LHCN-M2 (cell line): ENCODE measurements at regions not wholly inside any gene's neighbourhood (a gene's known extent, or its start where the extent isn't known, plus 50 kb on each side); places are given as distances from the start of the nearest gene placed in this dataset.
"Not testable (repeated sequence)": the region's sequence is repeated elsewhere in the genome, so short reads cannot be mapped to it uniquely, and the experiment has no call there.

Source experiments
- DNase-seq: peaks from one replicate; pipeline ENCODE4 v3.0.0-alpha.2; 2012; ENCODE audit warnings: low read depth

DNA sequence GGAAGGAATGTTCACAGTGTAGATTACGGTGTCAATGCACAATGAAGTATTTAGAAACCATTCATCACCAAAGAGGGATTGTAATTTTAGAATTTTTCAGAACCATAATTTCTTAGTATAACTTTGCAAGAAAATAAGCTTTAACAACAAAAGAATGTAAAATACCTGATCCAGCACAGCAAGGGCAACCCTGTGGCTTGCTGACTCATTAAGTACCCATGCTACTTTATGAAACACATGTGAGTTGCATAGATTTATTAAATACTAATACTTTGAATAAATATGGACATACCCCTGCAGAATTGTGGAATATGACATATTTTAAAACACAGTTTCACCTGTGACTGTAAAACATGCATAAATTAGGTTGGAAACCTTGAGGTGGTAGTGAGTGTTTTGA lies 281.3 kb downstream of the ZNF248 start:
- DNase-seq, result peak; percentile 5

DNA sequence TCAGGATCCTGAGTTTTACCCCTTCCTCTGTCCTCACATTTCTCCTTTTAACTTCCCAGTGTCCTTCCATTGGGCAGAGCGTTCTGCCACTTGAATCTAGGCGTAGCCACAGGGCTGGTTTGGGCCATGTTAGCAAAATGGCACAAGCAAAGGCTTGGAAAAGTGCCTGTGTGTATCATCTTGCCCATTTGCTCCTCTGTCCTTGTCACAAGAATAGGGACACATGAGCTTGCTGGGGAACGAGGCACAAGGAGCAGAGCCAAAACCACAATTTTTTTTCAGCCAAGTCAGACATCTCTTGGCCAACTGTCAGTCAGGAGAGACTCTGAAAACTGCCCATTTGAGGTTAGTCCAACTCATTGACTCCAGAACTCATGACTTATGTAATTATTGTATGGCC lies 285.2 kb downstream of the ZNF248 start:
- DNase-seq, result no peak

DNA sequence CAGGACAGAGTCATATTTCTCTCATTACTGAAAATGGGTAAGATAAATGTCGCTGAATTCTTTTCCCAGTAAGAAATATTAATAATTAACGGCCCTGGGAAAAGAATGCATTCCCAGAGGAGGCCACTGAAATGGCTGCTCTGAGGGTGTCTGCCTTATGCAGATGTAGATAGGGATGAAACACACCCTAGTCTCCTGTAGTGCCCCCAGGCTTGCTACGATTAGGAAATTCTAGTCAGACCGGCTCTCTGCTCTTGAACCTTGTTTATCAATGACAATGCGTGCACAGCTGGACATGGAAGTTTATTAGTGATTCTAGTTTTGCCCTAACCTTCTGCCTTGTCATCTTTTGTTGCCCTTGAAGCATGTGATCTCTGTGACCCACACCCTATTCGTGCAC lies 291.1 kb downstream of the ZNF248 start:
- DNase-seq, result no peak

DNA sequence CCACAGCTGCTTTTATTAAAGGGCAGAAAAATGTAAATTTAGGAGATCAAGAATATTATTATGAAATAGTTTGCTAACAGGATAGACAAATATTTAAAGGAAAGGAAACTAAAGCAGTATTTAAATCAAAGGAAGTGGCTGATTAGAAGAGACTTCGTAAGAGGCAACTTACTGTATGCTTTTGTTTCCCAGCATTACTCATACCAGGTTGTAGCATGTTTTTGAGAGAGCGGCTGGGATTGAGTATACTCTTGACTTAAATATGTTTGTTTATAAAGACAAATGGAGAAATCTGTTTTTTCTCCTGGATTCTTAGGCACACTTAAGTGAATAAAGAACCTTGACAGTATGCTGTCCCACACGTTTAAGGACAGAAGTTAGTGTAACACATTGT lies 293.7 kb downstream of the ZNF248 start:
- no peak for DNase-seq

DNA sequence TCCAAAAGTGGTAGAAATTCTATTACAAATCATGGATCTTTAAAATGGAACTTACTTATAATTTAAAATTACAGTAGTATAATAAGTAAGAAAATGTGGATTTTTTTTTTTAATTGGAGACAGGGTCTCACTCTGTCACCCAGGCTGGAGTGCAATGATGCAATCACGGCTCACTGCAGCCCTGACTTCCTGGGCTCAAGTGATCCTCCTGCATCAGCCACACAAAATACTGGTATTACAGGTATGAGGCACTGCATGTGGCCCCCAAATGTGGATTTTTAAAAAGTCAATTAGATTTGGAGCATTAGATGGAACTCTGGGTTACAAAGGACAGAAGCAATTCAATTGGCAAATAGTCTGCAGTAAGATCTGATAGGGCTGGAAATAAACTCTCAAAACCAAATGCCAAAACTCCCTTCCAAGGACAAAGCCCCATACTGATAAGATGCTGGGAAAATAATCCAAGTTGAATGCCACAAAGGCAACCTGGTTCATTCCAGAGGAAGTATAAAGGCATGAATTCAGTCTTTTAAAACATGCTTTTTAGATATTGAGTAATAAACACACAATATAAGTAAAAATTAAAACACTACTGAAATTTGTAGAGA lies 294.2 kb downstream of the ZNF248 start:
- no peak for DNase-seq

DNA sequence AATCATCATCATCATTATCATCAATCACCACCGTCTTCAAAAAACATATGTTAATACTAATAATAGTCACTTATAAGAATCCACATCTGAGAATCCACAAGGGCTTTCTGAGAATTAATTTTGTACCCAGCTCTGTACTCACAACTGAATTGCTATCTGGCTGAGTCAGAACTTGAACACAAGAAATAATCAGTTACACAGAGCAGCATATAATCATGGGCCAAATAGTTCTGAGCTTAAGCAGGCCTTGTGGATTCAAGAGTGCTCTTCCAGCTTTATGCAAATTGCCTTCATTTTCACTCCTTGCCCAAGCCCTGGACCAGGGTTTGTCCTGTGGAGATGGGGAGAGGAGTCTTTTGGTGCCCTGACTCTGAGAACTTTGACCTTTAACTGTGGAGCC lies 304.5 kb downstream of the ZNF248 start:
- no peak for DNase-seq

DNA sequence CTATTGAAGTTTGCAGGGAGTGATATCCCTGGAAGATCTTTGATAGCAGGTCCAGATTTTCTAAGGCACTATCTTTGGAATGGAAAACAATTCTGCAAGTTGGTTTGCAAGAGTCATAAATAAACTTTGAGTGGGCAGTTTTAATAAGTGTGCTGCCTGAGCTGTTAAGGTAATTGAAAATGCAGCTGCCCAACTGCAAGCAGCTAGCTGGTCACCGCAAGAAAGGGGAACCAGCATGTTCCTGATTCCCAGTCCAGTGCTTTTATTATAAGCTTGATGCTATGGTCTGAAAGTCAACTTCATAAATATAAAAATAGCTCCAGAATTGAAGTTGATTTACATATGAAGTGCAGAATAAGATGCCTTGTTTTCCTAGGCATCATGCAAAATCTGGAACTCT lies 308.4 kb downstream of the ZNF248 start:
- DNase-seq, result no peak

DNA sequence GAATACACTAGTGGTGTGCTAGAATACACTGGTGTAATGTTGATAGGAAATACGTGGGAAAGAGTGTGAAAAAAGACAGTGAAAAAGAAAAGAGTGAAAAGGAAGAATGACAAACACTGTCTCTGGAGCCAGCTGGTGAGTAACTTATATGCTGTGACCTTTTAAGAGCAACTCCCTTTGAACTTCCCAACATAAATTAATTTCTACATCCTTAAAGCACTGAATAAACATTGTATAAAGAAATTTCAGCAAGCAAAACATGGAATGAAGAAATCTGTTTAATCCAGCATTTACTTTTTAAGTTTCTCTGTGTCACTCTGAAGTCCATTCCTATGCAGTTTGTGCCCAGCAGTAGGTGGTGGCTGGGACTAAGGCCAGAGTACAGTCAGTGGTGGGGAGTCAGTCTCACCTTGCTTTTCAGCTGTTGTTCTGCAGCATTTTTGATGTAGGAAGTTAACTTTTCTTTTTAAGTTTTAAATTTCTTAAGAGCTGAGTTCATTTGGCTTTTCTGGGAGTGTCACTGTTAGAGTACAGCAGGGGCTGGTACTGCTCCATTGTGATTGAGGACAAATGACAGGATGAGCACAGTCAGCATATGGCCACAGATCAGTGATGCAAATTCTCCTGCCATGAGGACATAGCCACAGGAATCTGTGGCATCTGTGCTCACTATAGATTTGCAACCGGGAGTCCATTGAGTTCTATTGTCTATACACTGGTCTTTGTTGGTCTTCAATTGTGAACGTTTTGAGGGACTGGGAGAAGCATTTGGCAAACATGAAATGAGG lies 321.8 kb downstream of the ZNF248 start:
- DNase-seq, result peak; percentile 58

DNA sequence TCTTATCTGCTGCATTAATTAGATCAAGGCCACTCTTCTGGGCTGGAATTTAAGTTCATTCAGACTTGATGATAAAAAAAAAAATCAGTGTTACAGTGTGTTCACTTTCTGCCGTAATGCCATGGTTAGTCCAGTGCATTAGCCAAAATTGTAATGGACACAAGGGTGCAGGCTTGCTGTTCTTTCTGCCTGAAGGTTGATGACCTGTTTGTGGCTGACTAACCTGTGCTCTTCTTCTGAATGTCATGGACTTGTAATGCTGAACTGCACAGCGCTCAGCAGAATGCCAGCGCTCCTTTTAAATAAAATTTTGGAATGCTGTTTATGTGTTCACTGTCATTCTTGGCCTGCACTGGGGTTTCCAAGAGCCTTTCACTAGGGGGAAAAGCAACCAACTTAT lies 323.2 kb downstream of the ZNF248 start:
- no peak for DNase-seq

DNA sequence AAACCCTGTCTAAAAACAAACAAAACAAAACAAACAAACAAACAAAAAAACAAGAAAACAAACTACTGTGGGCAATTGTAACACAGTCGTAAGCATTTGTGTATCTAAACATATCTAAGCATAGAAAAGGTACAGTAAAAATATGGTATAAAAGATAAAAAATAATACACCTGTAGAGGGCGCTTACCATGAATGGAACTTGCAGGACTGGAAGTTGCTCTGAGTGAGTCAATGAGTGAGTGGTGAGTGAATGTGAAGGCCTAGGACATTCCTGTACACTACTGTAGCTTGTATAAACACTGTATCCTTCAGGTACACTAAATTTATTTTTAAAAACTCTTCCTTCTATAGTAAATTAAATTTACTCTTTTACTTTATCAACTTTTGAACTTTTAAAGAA lies 332.0 kb downstream of the ZNF248 start:
- DNase-seq, result peak; percentile 18

DNA sequence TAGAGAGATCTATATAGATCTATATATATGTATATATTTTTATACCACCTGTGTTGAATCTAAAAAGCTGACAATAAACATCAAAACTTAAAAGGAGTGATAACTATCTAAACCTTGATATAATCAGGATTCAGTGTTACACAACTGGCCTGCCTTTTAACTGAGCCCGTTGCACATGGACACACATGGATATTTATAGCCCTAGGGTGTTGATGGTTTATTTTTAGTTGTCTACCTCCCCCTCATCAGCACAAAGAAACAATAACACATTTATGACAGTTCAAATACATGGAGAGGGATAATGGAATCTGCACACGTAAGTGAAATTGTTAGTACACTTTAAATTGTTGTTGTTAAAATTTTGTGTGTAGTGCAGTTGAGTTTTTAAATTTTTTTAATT lies 336.9 kb downstream of the ZNF248 start:
- DNase-seq, result no peak

DNA sequence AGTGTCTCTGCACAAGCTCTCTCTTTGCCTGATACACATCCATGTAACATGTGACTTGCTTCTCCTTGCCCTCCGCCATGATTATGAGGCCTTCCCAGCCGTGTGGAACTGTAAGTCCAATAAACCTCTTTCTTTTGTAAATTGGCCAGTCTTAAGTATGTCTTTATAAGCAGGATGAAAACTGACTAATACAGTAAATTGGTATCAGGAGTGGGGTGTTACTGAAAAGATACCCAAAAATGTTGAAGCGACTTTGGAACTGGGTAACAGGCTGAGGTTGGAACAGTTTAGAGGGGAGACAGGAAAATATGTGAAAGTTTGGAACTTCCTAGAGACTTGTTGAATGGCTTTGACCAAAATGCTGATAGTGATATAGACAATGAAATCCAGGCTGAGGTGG lies 346.9 kb downstream of the ZNF248 start:
- DNase-seq, result not testable (repeated sequence)

DNA sequence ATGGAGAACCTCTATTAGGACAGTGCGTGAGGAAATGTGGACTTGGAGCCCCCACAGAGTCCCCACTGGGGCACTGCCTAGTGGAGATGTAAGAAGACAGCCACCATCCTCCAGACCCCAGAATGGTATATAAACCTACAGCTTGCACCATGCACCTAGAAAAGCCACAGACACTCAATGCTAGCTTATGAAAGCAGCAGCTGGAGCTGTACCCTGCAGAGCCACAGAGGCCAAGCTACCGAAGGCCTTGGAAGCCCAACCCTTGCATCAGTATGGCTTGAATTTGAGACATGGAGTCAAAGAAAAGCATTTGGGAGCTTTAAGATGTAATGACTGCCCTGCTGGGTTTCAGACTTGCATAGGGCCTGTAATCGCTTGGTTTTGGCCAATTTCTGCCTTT lies 361.3 kb downstream of the ZNF248 start:
- DNase-seq, result no peak

DNA sequence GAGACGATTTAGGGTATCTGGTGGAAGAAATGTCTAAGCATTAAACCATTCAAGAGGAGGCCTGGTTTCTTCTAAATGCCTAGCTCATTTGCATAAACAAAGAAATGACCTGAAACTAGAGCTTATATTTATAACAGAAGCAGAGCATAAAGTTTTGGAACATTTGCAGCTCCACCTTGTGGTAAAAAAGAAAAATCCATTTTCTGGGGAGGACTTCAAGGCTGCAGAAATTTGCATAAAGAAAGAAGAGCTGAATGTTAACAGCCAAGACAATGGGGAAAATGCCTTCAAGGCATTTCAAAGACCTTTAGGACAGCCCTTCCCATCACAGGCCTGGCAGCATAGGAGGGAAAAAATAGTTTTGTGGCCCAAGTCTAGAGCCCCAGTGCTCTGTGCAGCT lies 362.0 kb downstream of the ZNF248 start:
- DNase-seq, result peak; percentile 10

DNA sequence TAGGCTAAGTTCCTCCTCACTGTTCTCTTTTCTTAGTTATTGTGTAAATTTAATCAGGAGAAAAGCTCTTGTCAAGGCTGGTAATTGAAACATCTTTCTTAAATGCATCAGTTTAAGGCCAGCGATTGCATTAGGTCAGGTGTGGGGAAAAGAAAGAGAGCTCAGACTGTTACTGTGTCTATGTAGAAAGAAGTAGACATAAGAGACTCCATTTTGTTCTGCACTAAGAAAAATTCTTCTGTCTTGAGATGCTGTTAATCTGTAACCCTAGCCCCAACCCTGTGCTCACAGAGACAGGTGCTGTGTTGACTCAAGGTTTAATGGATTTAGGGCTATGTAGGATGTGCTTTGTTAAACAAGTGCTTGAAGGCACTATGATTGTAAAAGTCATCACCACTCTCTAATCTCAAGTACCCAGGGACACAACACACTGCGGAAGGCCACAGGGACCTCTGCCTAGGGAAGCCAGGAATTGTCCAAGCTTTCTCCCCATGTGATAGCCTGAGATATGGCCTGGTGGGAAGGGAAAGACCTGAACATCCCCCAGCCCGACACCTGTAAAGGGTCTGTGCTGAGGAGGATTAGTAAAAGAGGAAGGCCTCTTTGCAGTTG lies 364.1 kb downstream of the ZNF248 start:
- not testable (repeated sequence) for DNase-seq

DNA sequence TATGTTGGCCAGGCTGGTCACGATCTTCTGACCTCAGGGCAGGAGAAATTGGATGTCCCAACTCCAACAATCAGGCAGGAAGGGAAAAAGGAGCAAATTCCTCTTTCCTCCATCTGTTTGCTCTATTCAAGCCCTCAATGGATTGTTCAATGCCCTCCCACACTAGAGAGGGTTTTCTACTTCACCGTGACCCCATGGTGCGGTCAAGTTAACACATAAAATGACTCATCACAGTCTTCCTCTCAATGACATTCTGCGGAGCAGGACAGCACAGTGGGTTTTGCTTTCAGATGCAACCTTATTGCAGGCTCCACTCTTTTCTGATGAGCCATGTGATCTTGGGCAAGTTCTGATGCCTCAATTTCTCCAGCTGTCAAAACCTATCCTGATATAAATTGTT lies 364.9 kb downstream of the ANKRD30A start:
- peak; percentile 54 for DNase-seq

DNA sequence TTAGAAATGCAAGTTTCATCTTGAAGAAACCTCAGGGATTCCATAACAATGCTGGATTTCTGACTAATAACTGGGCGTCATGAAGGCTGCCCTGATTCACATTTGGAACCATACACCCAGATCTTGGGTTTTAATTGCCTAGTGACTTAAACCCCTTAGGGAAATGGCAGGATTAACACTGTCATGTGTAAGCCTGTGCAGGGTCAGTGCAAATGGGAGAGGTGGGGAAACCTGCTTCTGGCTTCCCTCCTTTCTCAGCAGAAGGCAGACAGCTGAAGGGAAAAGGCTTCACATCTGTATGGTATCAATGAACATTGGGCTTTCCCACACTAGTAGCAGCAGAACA lies 364.2 kb downstream of the ANKRD30A start:
- DNase-seq, result no peak

DNA sequence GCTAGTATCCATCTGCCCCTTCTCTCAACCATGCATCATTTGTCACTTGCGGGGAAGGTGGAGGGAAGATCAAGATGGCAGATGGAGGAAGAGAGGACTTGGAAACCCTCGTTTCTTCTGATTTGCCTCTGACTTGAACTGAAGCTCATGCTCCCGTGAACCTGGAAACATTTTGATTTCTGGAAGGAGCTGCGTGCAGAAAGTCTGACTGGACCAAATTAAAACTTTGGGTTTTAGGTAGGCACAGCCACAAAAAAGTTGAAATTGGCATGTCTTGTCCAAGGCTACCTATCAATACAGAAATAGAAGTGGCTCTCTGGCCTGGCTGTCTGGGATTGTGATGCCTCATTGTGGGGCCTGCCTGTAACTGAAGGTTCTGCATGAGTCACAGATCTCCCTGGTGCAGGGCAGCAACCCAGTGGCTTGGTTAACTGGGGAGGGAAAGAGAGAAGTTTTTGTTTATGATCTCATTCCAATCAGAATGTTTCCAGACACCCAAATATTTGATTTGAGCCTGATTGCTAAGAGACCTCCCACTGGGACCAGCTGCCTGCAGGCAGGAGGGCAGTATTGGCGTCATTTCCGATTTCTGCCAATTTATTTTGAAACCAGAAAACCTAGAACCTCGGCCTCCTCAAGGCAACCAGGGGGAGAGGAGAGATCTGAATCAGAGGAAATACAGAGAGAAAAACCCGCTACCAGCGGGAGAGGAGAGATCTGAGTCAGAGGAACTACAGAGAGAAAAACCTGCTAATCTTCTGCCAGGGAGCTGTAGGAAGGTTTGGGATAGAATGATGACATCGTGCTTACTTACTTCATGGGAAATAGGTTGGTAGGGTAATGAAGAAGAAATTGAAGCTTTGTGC lies 363.6 kb downstream of the ANKRD30A start:
- DNase-seq, result peak; percentile 83

DNA sequence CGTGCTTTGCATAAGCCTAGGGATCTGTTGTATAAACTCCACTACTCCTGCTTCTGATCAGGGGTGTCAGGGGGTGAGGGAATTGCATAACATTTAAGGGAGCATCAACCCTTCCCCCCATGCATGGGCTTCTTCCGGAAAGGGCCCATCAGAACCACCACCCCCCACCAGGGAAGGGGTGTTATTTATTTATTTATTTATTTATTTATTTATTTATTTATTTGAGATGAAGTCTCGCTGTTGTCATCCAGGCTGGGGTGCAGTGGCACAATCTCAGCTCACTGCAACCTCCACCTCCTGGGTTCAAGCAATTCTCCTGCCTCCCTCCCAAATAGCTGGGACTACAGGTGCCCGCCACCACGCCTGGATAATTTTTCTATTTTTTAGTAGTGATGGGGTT lies 355.2 kb downstream of the ANKRD30A start:
- DNase-seq, result not testable (repeated sequence)

DNA sequence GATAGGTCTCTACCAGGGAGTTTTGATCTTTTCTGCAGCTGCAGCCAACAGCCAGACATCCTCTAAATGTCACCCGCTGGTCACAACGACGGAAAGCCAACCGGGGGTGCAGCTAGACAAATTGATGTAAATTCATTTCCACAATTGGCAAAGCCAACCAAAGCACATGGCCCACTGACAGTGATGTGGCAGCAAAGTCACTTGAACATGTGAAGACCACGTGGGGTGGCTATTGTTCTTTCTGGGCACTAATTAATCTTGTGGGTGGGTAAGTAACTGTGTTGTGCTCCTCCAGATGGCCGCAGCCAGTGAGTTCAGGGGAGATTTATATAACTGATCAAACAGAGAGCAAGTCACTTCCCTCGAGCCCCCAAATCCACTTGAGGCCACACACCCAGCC lies 354.1 kb downstream of the ANKRD30A start:
- DNase-seq, result no peak

DNA sequence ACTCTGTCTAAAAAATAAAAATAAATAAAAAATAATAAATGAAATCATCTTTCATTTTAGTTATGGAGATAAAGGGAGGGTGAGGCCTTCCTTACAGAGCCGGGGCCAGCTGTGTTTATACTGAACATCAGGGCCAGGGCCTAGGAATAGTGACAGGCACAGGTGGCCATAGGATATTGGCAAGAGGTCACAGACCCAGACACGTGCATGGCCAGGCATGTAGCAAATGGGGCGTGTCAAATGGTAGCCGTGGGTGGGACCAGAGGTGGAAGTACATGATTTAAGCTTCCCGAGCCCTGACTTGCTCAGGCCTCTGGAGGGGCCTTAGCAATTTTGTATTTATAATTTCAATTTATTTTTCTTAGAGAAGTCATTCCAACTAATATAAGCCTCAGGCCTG lies 353.0 kb downstream of the ANKRD30A start:
- peak; percentile 86 for DNase-seq

DNA sequence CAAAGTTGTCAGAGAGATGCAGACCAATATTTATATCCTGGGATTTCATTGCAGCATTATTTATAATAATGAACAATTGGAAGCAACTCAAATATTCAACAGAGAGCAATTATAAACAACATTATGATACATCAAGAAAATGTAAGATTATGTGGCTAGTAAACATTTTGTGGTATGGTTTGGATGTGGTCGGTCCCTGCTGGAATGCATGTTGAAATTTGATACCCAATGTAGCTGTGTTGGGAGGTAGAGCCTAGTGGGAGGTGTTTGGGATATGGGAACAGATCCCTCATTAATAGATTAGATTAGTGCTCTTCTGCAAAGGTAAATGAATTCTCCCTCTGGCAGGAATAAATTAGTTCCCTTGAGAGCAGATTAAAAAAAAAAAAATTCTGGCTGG lies 350.9 kb downstream of the ANKRD30A start:
- peak; percentile 3 for DNase-seq
